Activated CD8-positive, alpha-beta memory T cell treated with anti-CD3 and anti-CD28 coated beads for 36 hours (primary cell): ENCODE measurements at regions not wholly inside any gene's neighbourhood (a gene's known extent, or its start where the extent isn't known, plus 50 kb on each side); places are given as distances from the start of the nearest gene placed in this dataset.

Experiments
- CTCF ChIA-PET: fragments of 350-600 bp; sonication (Branson Sonifier 250); formaldehyde crosslinking; loops from one replicate; lab custom pipeline; 2021; ENCODE audit warnings: antibody characterized with exemption; lab: Charles Lee
- POLR2A ChIA-PET: fragments of 350-600 bp; sonication (Branson Sonifier 250); formaldehyde crosslinking; loops from one replicate; lab custom pipeline; 2021; ENCODE audit warnings: antibody characterized with exemption; lab: Charles Lee

DNA sequence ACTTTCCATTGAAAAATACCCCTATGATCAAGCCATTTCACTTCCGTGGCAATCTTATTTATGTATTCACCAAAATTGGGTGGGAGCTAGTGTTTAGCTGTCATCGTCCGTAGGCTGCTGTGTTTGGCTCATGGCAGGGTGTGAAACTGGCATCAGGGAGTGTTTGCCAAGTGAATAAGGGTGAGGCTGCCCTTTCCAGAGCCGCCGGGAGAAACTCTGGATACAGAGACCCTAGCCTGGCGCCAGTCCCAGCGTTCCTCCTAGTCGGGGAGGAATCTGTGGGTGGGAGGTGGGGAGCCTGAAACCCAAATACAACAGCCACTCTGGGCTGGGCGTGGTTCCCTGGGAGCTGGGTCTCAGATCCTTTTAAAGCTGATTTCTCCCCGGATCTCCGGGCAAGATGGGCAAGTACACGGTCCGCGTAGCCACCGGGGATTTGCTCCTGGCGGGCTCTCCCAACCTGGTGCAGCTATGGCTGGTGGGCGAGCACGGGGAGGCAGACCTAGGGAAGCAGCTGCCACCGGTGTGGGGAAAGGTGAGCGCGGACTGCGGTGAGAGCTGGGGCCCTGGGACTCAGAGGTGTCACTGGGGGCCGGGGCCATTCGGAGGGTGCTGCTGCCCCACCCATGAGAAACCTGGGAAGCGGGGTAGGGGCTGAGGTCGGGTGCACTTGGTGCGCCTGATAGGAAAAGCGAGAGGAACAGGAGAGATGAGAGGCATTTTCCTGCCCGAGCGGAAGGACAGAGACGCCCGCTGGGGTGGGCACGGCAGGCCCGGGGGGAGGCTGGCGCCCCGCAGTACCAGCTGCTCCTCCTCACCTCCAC lies 62.1 kb upstream of the TEKT1 start:
- ChIA-PET POLR2A (no interaction called here), CTCF (interaction anchor here (1.2 kb wide), 1 partner anchor 17 kb away, joined by 4 read pairs; no protein-coding TSS in a partner anchor)

GRCh38 chr17:6894206-6894528 lies 62.6 kb upstream of the TEKT1 start:
- CTCF ChIA-PET, result interaction anchor here (1.2 kb wide), 1 partner anchor 17 kb away, joined by 4 read pairs; no protein-coding TSS in a partner anchor
- POLR2A ChIA-PET, result no interaction called here

DNA sequence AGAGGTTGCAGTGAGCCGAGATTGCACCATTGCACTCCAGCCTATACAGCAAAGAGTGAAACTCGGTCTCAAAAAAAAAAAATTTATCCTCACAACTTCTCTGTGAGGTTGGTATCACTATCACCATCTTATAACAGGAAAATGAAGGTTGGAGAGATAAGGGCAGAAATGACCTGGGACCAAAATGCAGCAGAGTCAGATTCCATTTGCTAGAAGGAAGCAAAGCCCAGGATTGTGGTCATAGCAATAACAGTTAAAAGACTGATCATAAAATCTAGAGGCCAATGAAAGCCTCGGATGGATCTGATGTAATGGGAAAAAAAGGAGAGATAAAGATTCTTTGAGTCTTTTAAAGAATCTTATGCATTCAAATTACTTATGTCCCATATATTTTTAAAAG lies 69.6 kb upstream of the TEKT1 start:
- CTCF ChIA-PET, result no interaction called here

DNA sequence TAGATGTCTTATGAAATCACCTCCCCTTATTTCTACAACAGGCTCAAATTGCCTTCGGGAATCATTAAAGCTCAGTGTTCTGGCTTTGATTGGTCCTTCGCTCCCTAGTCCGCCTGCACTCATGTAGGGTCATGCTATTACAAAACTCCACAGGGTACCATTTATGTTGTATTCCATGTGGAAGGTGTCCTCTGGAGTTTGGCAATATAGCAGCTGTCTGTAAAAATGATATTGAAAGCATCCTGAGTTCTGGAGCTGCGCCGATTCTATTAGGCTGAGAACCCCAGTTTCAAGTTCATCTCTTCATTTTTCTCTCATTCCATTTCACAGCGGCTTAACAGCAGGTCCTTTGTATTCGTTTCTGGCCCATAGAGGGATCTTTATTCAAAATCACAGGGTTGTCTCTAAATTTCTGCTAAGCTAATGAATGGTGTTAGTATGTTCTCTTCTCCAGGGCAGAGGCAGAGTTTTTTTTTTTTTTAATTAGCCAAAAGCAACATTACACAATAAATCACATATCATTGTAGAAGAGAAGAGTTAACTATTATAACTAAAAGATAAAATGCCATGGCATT lies 71.9 kb upstream of the TEKT1 start:
- CTCF ChIA-PET, result interaction anchor here (1.0 to 1.1 kb wide), 2 partner anchors 11 to 65 kb away, joined by 3 read pairs; no protein-coding TSS in a partner anchor
- POLR2A ChIA-PET, result no interaction called here

More for the DNA sequence above, 69.6 kb upstream of the TEKT1 start:
- POLR2A ChIA-PET, result no interaction called here

DNA sequence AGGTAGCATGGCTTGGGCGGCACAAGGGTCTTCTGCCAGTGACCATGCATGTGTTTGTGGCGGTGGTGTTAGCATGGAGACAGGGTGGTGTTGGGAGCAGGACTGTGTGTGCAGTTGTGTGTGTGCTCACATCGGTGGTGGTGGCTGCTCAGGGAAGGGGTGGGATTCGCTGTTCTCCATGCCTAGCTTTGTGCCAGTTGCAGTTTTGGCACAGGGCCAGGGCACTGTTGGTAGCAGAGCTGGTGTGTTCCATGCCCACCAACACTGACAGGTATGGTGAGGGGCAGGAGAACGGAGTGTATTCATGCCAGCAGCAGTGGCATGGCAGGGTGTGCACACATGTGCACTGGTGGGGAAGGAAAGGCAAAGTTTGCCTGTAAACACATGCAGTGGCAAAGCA lies 77.3 kb upstream of the TEKT1 start:
- POLR2A ChIA-PET, result no interaction called here
- CTCF ChIA-PET, result interaction anchor here (1.5 to 1.7 kb wide), 2 partner anchors 96 to 137 kb away, joined by 5 to 6 read pairs; no protein-coding TSS in a partner anchor

GRCh38 chr17:6910987-6911603 lies 79.6 kb upstream of the TEKT1 start:
- POLR2A ChIA-PET, result interaction anchor here (0.7 kb wide), 1 partner anchor 93 kb away, joined by 10 read pairs; no protein-coding TSS in a partner anchor
- CTCF ChIA-PET, result interaction anchor here (0.6 to 2.9 kb wide), 23 partner anchors 10 to 1807 kb away, joined by 3 to 32 read pairs (median 4); partner anchors contain the start of genes BCL6B and SLC16A13

DNA sequence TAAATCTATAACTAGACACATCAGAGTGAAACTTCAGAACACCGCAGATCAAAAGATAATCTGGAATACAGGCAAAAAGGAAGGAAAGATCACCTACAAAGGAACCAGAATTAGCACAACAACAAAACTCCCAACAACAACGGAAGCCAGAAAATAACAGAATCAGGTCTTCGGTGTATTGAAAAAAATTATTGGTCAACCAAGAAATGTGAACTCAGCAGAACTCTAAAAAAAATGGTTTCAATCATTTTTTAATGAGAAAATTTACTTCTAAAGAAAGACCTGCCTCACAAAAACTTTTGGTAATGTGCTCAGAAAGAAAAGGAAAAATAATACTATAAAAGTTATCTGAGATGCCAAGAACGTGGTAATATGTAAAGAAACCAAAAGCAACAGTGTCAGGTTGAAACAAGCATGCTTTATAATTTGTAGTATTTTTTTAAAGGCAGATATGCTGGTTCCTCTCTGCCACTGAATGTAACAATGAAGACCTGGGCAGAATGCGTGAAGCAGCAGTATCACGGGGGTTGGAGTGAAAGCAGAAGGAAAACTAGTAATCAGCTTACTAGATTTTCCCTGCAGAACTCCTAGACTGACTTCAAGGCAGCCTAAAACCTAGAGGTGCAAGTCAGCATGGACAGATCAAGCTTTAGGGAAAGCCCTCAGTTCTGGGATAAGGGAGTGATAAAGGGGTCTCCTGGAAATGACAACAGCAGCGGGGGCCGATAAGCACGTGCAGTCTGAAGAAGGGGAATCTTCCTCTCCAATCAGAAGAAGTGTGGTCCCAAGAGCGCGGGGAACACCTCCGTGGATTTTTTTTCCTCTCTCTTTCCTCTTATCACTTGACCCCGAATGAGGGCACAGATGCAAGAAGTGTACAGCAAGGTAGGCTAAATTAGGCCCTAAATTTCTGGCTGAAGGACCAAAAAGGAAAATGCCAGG lies 80.9 kb upstream of the TEKT1 start:
- ChIA-PET POLR2A (no interaction called here), CTCF (interaction anchor here (1.0 to 1.3 kb wide), 3 partner anchors 88 to 94 kb away, joined by 3 to 5 read pairs (median 4); no protein-coding TSS in a partner anchor)

GRCh38 chr17:6913608-6914443 lies 82.0 kb upstream of the ALOX12 start:
- ChIA-PET POLR2A (interaction anchor here (1.2 kb wide), 1 partner anchor 18 kb away, joined by 3 read pairs; no protein-coding TSS in a partner anchor), CTCF (interaction anchor here (0.6 to 3.2 kb wide), 15 partner anchors 9 to 231 kb away, joined by 3 to 69 read pairs (median 4); partner anchors contain the start of gene RNASEK)

GRCh38 chr17:6914711-6915110 lies 81.1 kb upstream of the ALOX12 start:
- ChIA-PET POLR2A (interaction anchor here (1.2 kb wide), 1 partner anchor 18 kb away, joined by 3 read pairs; no protein-coding TSS in a partner anchor), CTCF (interaction anchor here (0.8 to 3.2 kb wide), 12 partner anchors 8 to 230 kb away, joined by 3 to 69 read pairs (median 5); a partner anchor contains a TSS)

GRCh38 chr17:6915620-6916019 lies 80.2 kb upstream of the ALOX12 start:
- POLR2A ChIA-PET, result no interaction called here
- CTCF ChIA-PET, result interaction anchor here (1.0 to 3.2 kb wide), 6 partner anchors 88 to 217 kb away, joined by 3 to 69 read pairs (median 4); no protein-coding TSS in a partner anchor

DNA sequence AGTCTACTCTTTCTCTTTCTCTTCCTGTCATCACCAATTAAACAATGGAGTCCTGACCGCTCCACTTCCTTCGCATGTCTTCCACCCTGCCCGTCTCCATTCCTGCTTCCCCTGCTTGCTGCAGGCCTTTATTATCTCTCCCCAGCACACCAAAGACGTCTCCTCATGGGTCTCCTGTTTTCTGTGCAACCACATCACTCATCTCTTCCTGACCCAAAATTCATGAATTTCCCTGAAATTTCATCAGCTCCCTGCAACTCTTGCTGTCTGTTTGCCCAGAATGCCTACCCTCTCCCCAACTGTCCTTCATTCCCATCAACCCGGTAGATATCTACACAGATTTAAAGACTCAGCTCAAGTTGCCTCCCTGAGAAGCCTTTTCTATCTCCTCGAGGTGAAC lies 76.7 kb upstream of the ALOX12 start:
- ChIA-PET CTCF (interaction anchor here (0.8 kb wide), 1 partner anchor 128 kb away, joined by 3 read pairs; no protein-coding TSS in a partner anchor), POLR2A (no interaction called here)

GRCh38 chr17:6923385-6923784 lies 72.5 kb upstream of the ALOX12 start:
- ChIA-PET POLR2A (no interaction called here), CTCF (interaction anchor here (0.7 to 1.9 kb wide), 5 partner anchors 9 to 79 kb away, joined by 4 to 7 read pairs (median 6); no protein-coding TSS in a partner anchor)

DNA sequence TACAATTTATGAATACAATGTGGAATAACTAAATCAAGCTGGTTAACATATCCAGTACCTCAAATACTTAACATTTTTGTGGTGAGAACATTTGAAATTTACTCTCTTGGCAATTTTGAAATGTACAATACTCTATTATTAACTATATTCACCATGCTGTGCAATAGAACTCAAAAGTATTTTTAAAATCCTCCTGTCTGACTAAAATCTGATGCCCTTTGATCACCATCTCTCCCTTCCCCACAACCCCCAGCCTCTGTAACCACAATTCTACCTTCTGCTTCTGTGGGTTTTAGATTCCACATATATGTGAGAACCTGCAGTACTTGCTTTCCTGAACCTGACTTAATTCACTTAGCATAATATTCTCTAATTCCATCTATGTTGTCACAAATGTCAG lies 71.6 kb upstream of the ALOX12 start:
- ChIA-PET CTCF (interaction anchor here (0.7 to 1.9 kb wide), 2 partner anchors 10 to 1090 kb away, joined by 5 to 7 read pairs; no protein-coding TSS in a partner anchor), POLR2A (no interaction called here)

DNA sequence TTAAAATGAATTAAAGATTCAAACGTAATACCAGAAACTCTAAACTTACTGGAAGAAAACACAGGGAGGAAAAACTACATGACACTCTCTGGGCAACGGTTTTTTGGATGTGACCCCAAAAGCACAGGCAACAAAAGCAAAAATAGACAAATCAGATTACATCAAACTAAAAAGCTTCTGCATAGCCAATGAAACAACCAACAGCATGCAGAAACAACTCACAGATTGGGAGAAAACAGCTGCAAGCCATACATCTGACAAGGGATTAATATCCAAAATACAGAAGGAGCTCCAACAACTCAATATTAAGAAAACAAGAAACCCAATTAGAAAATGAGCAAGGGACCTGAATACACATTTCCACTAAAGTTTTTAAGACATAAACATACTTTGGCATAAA lies 69.2 kb upstream of the ALOX12 start:
- ChIA-PET POLR2A (no interaction called here), CTCF (interaction anchor here (1.0 to 1.6 kb wide), 3 partner anchors 76 to 95 kb away, joined by 3 to 5 read pairs (median 3); no protein-coding TSS in a partner anchor)

GRCh38 chr17:6927290-6928126 lies 68.3 kb upstream of the ALOX12 start:
- POLR2A ChIA-PET, result no interaction called here
- CTCF ChIA-PET, result interaction anchor here (0.7 to 1.4 kb wide), 4 partner anchors 74 to 94 kb away, joined by 3 to 5 read pairs (median 3); no protein-coding TSS in a partner anchor

GRCh38 chr17:6928193-6928592 lies 67.7 kb upstream of the ALOX12 start:
- CTCF ChIA-PET, result interaction anchor here (0.8 to 1.4 kb wide), 2 partner anchors 73 to 94 kb away, joined by 3 to 5 read pairs; no protein-coding TSS in a partner anchor
- POLR2A ChIA-PET, result no interaction called here
